GM23338 (cell line): ENCODE measurements at regions not wholly inside any gene's neighbourhood (a gene's known extent, or its start where the extent isn't known, plus 50 kb on each side); places are given as distances from the start of the nearest gene placed in this dataset.

Source experiments
- ATAC-seq: fragments of 200-7000 bp; cut with Tn5 transposase; 3 replicates; pipeline ENCODE4 v1.9.1; 2020
- DNase-seq: peaks from one replicate; pipeline ENCODE4 v3.0.0-alpha.2; 2015; ENCODE audit warnings: low spot score
- H2AFZ ChIP-seq: fragments of 200-600 bp; sonication (generic); 2 replicates; pipeline ENCODE4 v1.8.0; 2016; ENCODE audit warnings: antibody characterized with exemption, mild to moderate bottlenecking, moderate library complexity
- H3F3A ChIP-seq: fragments of 200-600 bp; sonication (generic); replicated peaks from 2 replicates; pipeline ENCODE4 v1.8.0; 2017; ENCODE audit warnings: antibody characterized with exemption, mixed run types, low read depth
- H3K27ac ChIP-seq: fragments of 200-600 bp; sonication (generic); 2 replicates; pipeline ENCODE4 v1.6.1; 2016; ENCODE audit warnings: low read depth
- H3K27me3 ChIP-seq: fragments of 200-600 bp; sonication (generic); 2 replicates; pipeline ENCODE4 v1.8.0; 2016; ENCODE audit warnings: mild to moderate bottlenecking, mixed run types, moderate library complexity; ENCODE audit not compliant: insufficient read depth
- H3K36me3 ChIP-seq: fragments of 200-600 bp; sonication (generic); 2 replicates; pipeline ENCODE4 v1.8.0; 2016; ENCODE audit warnings: mild to moderate bottlenecking; ENCODE audit not compliant: insufficient read depth
- H3K4me1 ChIP-seq: fragments of 200-600 bp; sonication (generic); 2 replicates; pipeline ENCODE4 v1.8.0; 2016; ENCODE audit warnings: mild to moderate bottlenecking, moderate library complexity; ENCODE audit not compliant: insufficient read depth
- H3K4me2 ChIP-seq: fragments of 200-600 bp; sonication (generic); 2 replicates; pipeline ENCODE4 v1.7.1; 2017; ENCODE audit warnings: mixed run types
- H3K4me3 ChIP-seq: fragments of 200-600 bp; sonication (generic); 2 replicates; pipeline ENCODE4 v1.6.1; 2016; ENCODE audit warnings: mixed run types
- H3K79me2 ChIP-seq: fragments of 200-600 bp; sonication (generic); replicated peaks from 2 replicates; pipeline ENCODE4 v1.8.0; 2017; ENCODE audit warnings: mild to moderate bottlenecking; ENCODE audit not compliant: insufficient read depth
- H3K9me2 ChIP-seq: fragments of 200-600 bp; sonication (generic); 2 replicates; pipeline ENCODE4 v1.8.0; 2017; ENCODE audit not compliant: insufficient read depth
- H4K20me1 ChIP-seq: fragments of 200-600 bp; sonication (generic); replicated peaks from 2 replicates; pipeline ENCODE4 v1.8.0; 2017; ENCODE audit warnings: mild to moderate bottlenecking; ENCODE audit not compliant: insufficient read depth
- H3K27ac Mint-ChIP-seq: 2 replicates; pipeline ENCODE4 v1.8.0; 2020; ENCODE audit warnings: inconsistent platforms, mild to moderate bottlenecking, moderate library complexity, mixed read lengths
- H3K27me3 Mint-ChIP-seq: 3 replicates; pipeline ENCODE4 v1.8.0; 2022; ENCODE audit warnings: low read depth, mild to moderate bottlenecking, moderate library complexity, mixed read lengths, inconsistent platforms; ENCODE audit not compliant: insufficient read depth, poor library complexity
- H3K36me3 Mint-ChIP-seq: 3 replicates; pipeline ENCODE4 v1.8.0; 2021; ENCODE audit warnings: low read depth, mild to moderate bottlenecking, inconsistent platforms, moderate library complexity, mixed read lengths
- H3K4me1 Mint-ChIP-seq: 3 replicates; pipeline ENCODE4 v1.8.0; 2020; ENCODE audit warnings: mild to moderate bottlenecking, inconsistent platforms, mixed read lengths
- H3K4me3 Mint-ChIP-seq: 3 replicates; pipeline ENCODE4 v1.8.0; 2021; ENCODE audit warnings: moderate library complexity, mild to moderate bottlenecking, inconsistent platforms, mixed read lengths
- H3K9me3 Mint-ChIP-seq: 3 replicates; pipeline ENCODE4 v1.8.0; 2020; ENCODE audit warnings: moderate library complexity, mild to moderate bottlenecking, inconsistent platforms, mixed read lengths
- CREB1 ChIP-seq: fragments of 250-450 bp; sonication (Bioruptor Pico); IDR thresholded peaks from 2 replicates; pipeline ENCODE4 v1.5.0; 2020; ENCODE audit warnings: low read depth, mild to moderate bottlenecking, moderate library complexity
- CTCF ChIP-seq, 2 experiments: fragments of 200-600 bp in 1 of 2; sonication (generic) in 1 of 2; conservative IDR thresholded peaks; 2 replicates each; pipeline versions ENCODE4 v1.5.1 to v1.6.1; 2016 to 2017; ENCODE audit warnings: antibody characterized with exemption in 2 of 2, low read depth in 2 of 2, mild to moderate bottlenecking in 2 of 2, moderate library complexity in 1 of 2
- EZH2 ChIP-seq: fragments of 200-600 bp; sonication (generic); IDR thresholded peaks from one replicate; pipeline ENCODE4 v1.8.0; 2017; ENCODE audit warnings: antibody characterized with exemption, mild to moderate bottlenecking, low read depth; ENCODE audit not compliant: unreplicated experiment
- EZH2phosphoT487 ChIP-seq: fragments of 200-600 bp; sonication (generic); IDR thresholded peaks from one replicate; pipeline ENCODE4 v1.8.1; 2018; ENCODE audit warnings: antibody characterized with exemption; ENCODE audit not compliant: unreplicated experiment
- JUNB ChIP-seq: IDR thresholded peaks from one replicate; pipeline ENCODE4 v1.6.1; 2016; ENCODE audit warnings: antibody characterized with exemption; ENCODE audit not compliant: unreplicated experiment
- NANOG ChIP-seq: IDR thresholded peaks from 2 replicates; pipeline ENCODE4 v1.6.1; 2016; ENCODE audit warnings: antibody characterized with exemption, borderline replicate concordance
- POLR2AphosphoS5 ChIP-seq: IDR thresholded peaks from 2 replicates; pipeline ENCODE4 v1.6.1; 2016; ENCODE audit warnings: antibody characterized with exemption, low read depth
- STAT1 ChIP-seq: IDR thresholded peaks from one replicate; pipeline ENCODE4 v1.6.1; 2016; ENCODE audit warnings: antibody characterized with exemption; ENCODE audit not compliant: unreplicated experiment
- ZNF114 ChIP-seq: fragments of 250-450 bp; sonication (Bioruptor Pico); IDR thresholded peaks from 2 replicates; pipeline ENCODE4 v1.5.0; 2020; ENCODE audit warnings: mild to moderate bottlenecking, moderate library complexity
- ZNF331 ChIP-seq: fragments of 250-450 bp; sonication (Bioruptor Pico); IDR thresholded peaks from 2 replicates; pipeline ENCODE4 v1.5.0; 2020; ENCODE audit warnings: low read depth, mild to moderate bottlenecking, moderate library complexity
- TF ChIP-seq, protein P1 (sequence below): IDR thresholded peaks from one replicate; pipeline ENCODE4 v1.6.1; 2018; ENCODE audit warnings: antibody characterized with exemption; ENCODE audit not compliant: unreplicated experiment
- TF ChIP-seq, protein P2 (sequence below): IDR thresholded peaks from 2 replicates; pipeline ENCODE4 v1.6.1; 2016; ENCODE audit warnings: antibody characterized with exemption
- TF ChIP-seq, protein P3 (sequence below): fragments of 250-450 bp; sonication (Bioruptor Pico); IDR thresholded peaks from 2 replicates; pipeline ENCODE4 v1.5.0; 2020; ENCODE audit warnings: mild to moderate bottlenecking, moderate library complexity

GRCh38 chr20:50406610-50407136 lies 103.5 kb upstream of the PTPN1 start:
- no peak for DNase-seq
- H3K4me1 ChIP-seq, result no peaks in the 10 kb centered on the region
- no peaks in the 10 kb centered on the region for H3K9me2 ChIP-seq
- no peaks in the 10 kb centered on the region for H3K79me2 ChIP-seq
- Mint-ChIP-seq H3K27me3 (peaks cover 14% of the 10 kb centered on the region), H3K4me1 (peaks cover 2% of the 10 kb centered on the region), H3K4me3 (no peak overlapping the region), H3K36me3 (no peaks in the 10 kb centered on the region), H3K27ac (no peak overlapping the region), H3K9me3 (peaks cover 6% of the 10 kb centered on the region; the same call in 1 of the 3 replicates)
- H3K4me3 ChIP-seq, result no peak overlapping the region
- no peak overlapping the region for H2AFZ ChIP-seq
- no peaks in the 10 kb centered on the region for H3F3A ChIP-seq
- no peaks in the 10 kb centered on the region for H4K20me1 ChIP-seq
- no peak for TF ChIP-seq CREB1 (CRISPR knock-in tag)
- no peak for TF ChIP-seq EZH2phosphoT487
- no peak for TF ChIP-seq NANOG
- TF ChIP-seq POLR2AphosphoS5, result no peak
- TF ChIP-seq, protein P1, sequence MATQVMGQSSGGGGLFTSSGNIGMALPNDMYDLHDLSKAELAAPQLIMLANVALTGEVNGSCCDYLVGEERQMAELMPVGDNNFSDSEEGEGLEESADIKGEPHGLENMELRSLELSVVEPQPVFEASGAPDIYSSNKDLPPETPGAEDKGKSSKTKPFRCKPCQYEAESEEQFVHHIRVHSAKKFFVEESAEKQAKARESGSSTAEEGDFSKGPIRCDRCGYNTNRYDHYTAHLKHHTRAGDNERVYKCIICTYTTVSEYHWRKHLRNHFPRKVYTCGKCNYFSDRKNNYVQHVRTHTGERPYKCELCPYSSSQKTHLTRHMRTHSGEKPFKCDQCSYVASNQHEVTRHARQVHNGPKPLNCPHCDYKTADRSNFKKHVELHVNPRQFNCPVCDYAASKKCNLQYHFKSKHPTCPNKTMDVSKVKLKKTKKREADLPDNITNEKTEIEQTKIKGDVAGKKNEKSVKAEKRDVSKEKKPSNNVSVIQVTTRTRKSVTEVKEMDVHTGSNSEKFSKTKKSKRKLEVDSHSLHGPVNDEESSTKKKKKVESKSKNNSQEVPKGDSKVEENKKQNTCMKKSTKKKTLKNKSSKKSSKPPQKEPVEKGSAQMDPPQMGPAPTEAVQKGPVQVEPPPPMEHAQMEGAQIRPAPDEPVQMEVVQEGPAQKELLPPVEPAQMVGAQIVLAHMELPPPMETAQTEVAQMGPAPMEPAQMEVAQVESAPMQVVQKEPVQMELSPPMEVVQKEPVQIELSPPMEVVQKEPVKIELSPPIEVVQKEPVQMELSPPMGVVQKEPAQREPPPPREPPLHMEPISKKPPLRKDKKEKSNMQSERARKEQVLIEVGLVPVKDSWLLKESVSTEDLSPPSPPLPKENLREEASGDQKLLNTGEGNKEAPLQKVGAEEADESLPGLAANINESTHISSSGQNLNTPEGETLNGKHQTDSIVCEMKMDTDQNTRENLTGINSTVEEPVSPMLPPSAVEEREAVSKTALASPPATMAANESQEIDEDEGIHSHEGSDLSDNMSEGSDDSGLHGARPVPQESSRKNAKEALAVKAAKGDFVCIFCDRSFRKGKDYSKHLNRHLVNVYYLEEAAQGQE, result no peak
- TF ChIP-seq, protein P2, sequence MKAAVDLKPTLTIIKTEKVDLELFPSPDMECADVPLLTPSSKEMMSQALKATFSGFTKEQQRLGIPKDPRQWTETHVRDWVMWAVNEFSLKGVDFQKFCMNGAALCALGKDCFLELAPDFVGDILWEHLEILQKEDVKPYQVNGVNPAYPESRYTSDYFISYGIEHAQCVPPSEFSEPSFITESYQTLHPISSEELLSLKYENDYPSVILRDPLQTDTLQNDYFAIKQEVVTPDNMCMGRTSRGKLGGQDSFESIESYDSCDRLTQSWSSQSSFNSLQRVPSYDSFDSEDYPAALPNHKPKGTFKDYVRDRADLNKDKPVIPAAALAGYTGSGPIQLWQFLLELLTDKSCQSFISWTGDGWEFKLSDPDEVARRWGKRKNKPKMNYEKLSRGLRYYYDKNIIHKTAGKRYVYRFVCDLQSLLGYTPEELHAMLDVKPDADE, result no peak
- no peak for TF ChIP-seq JUNB
- TF ChIP-seq, protein P3, sequence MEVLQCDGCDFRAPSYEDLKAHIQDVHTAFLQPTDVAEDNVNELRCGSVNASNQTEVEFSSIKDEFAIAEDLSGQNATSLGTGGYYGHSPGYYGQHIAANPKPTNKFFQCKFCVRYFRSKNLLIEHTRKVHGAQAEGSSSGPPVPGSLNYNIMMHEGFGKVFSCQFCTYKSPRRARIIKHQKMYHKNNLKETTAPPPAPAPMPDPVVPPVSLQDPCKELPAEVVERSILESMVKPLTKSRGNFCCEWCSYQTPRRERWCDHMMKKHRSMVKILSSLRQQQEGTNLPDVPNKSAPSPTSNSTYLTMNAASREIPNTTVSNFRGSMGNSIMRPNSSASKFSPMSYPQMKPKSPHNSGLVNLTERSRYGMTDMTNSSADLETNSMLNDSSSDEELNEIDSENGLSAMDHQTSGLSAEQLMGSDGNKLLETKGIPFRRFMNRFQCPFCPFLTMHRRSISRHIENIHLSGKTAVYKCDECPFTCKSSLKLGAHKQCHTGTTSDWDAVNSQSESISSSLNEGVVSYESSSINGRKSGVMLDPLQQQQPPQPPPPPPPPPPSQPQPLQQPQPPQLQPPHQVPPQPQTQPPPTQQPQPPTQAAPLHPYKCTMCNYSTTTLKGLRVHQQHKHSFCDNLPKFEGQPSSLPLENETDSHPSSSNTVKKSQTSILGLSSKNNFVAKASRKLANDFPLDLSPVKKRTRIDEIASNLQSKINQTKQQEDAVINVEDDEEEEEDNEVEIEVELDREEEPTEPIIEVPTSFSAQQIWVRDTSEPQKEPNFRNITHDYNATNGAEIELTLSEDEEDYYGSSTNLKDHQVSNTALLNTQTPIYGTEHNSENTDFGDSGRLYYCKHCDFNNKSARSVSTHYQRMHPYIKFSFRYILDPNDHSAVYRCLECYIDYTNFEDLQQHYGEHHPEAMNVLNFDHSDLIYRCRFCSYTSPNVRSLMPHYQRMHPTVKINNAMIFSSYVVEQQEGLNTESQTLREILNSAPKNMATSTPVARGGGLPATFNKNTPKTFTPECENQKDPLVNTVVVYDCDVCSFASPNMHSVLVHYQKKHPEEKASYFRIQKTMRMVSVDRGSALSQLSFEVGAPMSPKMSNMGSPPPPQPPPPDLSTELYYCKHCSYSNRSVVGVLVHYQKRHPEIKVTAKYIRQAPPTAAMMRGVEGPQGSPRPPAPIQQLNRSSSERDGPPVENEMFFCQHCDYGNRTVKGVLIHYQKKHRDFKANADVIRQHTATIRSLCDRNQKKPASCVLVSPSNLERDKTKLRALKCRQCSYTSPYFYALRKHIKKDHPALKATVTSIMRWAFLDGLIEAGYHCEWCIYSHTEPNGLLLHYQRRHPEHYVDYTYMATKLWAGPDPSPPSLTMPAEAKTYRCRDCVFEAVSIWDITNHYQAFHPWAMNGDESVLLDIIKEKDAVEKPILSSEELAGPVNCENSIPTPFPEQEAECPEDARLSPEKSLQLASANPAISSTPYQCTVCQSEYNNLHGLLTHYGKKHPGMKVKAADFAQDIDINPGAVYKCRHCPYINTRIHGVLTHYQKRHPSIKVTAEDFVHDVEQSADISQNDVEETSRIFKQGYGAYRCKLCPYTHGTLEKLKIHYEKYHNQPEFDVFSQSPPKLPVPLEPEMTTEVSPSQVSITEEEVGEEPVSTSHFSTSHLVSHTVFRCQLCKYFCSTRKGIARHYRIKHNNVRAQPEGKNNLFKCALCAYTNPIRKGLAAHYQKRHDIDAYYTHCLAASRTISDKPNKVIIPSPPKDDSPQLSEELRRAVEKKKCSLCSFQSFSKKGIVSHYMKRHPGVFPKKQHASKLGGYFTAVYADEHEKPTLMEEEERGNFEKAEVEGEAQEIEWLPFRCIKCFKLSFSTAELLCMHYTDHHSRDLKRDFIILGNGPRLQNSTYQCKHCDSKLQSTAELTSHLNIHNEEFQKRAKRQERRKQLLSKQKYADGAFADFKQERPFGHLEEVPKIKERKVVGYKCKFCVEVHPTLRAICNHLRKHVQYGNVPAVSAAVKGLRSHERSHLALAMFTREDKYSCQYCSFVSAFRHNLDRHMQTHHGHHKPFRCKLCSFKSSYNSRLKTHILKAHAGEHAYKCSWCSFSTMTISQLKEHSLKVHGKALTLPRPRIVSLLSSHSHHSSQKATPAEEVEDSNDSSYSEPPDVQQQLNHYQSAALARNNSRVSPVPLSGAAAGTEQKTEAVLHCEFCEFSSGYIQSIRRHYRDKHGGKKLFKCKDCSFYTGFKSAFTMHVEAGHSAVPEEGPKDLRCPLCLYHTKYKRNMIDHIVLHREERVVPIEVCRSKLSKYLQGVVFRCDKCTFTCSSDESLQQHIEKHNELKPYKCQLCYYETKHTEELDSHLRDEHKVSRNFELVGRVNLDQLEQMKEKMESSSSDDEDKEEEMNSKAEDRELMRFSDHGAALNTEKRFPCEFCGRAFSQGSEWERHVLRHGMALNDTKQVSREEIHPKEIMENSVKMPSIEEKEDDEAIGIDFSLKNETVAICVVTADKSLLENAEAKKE (CRISPR knock-in tag), result no peak
- no peak for TF ChIP-seq CTCF (conservative IDR thresholded peaks at IDR 0.05; ENCODE audit: low read depth in 2 of 2)
- TF ChIP-seq ZNF331 (CRISPR knock-in tag), result no peak
- TF ChIP-seq ZNF114, result no peak
- TF ChIP-seq STAT1, result no peak
- TF ChIP-seq EZH2, result no peak
- H3K27me3 ChIP-seq, result no peaks in the 10 kb centered on the region
- no peaks in the 10 kb centered on the region for H3K36me3 ChIP-seq
- no peak overlapping the region for H3K27ac ChIP-seq
- no peak overlapping the region for H3K4me2 ChIP-seq
- no peak for ATAC-seq
